Activated CD8-positive, alpha-beta memory T cell treated with anti-CD3 and anti-CD28 coated beads, Interleukin-2, amount 50 U/mL, for 4 hours (primary cell): ENCODE measurements at regions not wholly inside any gene's neighbourhood (a gene's known extent, or its start where the extent isn't known, plus 50 kb on each side); places are given as distances from the start of the nearest gene placed in this dataset.

Experiments
- DNase-seq: peaks from one replicate; pipeline ENCODE4 v3.0.0-alpha.2; 2020

GRCh38 chr22:27329131-27329850 lies 472.3 kb downstream of the MN1 start:
- no peak for DNase-seq

- DNase-seq: no peak
Observed at GRCh38 chr22:27329966-27330645, 471.4 kb downstream of the MN1 start.

DNA sequence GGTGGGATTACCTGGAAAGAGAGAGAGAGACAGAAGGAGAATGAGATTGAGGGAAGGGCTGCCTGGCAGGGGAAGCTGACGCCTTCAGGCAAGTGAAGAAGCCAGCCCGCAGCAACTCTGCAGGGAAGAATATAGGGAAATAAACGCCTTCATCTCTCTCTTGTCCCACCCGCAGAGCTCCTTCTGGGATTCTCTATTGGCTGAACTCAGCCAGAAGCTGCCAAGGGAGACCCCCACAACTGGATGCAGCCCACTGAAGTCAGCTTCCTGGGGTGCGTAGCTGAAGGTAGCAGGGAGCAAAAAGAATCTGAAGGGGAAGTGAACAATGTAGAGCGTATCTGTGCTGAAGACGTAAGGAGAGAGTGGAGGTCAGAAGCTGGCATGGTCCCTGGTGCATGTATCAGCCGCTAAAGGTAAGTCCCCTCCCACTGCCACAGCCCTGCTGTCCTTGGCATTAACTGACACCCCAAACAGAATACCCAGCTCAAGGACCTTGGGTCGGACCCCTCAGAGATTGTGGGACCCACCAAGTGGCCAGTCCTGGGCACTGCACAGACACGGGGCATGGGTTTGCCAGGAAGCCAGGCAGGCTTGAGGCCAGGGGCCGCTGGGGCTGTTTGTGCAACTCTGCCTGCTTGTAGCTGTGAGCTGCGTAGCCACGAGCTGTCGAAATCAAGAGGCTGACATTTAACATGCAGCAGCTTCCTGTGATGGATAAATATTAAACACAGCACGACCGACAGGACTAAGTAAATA lies 469.9 kb downstream of the MN1 start:
- no peak for DNase-seq

DNA sequence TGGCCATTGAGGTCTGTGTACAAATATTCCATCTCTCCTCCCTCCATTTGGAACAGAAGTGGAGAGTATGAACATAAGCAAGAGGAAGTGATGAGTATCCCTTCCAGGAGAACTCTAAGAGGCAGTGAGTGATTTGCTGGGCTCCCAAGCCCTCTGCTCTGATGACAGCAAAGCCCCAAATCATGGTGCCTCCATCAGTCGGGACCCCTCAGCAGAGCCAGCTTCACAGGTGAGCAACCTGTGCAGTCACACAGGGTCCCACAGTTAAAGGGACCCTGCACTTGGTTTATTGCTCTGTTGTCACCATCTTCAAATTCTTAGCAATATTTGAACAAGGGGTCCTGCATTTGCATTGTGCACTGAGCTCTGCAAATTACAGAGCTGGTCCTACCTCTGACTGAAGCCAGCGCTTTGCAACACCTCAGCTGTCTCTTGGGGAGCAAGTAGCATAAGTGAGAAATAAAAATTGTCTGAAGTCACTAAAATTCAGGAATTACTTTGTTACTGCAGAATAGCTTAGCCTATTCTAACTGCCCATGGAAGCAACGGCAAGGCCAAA lies 466.4 kb downstream of the MN1 start:
- no peak for DNase-seq

DNA sequence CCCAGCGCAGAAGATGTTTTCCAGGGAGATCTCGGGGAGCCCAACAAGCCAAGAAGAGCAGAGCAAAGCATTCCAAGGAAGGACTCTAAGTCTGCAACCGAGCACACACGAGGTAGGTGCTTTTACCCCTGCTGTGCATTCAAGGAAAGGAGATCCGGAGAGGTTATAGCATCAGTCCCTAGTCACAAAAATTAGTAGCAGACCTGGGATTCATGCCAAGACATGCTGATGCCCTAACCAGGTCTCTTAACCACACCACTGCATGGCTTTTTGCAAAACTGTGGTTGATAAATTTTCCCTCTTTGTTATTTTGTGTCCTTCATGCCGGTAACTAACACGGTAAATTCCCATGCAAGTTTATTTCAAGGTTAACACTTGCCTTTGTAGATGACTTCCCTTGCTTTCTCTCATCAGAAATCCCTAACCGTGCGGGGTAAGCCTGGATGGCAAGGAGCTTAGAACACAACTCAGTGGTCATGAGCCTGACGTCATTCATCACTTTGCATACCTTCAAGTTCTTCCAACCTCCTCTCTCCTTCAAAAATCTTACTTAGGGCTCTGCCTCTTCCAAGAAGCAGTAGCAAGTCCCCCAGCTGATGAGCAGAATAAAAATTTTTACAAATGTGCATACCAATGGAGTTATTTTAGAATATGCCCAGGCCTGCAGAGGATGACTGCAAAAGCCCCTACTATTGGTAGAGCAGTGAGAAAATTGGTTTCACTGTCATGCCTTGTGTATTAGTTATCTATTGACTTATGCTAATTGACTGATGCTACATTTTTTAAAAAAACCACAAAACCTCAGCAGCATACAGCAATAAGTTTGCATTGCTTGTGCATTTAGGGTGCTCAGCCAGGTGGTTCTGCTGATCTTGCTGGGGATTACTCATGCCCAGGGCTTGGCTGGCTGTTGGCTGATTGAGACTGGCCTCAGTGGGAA lies 465.1 kb downstream of the MN1 start:
- DNase-seq: no peak

GRCh38 chr22:27337676-27338075 lies 463.9 kb downstream of the MN1 start:
- DNase-seq: no peak

DNA sequence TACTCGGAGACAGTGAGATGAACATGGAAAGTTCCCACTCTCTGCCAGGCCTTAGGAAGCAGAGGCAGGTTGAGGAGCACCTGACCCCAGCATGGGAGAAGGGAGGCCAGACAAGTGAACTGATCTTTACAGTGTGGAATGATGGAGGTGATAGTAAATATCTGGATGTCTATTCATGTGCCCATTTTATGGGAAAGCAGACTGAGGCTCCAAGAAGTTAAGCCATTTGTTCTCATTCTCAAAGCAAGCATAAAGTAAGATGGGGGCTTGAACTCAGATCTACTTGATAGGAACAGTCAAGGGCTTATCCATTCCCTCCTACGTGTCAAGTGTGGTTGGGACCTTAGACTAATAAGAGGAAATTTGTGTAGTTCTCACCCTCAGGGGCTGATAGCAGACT lies 461.5 kb downstream of the MN1 start:
- DNase-seq: no peak

- no peak for DNase-seq
Observed at GRCh38 chr22:27344546-27344945, 457.0 kb downstream of the MN1 start.

DNA sequence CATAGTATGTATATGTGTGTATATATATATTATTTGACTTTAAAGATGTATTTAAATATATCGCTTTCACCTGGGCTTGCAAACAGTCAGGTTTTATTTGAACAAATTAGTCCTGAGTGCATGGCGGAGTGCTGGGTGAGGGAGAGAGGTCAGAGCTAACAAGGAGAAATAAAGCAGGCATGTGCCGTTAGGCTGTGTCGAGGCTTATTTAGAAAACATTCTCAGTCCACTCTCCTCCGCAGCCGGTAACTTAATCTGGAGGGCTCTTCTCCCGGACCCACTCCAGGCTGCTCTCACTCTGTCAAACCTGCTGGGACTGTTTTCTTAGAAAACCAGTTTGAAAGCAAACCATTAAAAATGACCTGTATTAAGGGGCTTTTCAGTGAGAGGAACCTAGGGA lies 455.9 kb downstream of the MN1 start:
- no peak for DNase-seq

GRCh38 chr22:27347951-27348350 lies 453.6 kb downstream of the MN1 start:
- no peak for DNase-seq

DNA sequence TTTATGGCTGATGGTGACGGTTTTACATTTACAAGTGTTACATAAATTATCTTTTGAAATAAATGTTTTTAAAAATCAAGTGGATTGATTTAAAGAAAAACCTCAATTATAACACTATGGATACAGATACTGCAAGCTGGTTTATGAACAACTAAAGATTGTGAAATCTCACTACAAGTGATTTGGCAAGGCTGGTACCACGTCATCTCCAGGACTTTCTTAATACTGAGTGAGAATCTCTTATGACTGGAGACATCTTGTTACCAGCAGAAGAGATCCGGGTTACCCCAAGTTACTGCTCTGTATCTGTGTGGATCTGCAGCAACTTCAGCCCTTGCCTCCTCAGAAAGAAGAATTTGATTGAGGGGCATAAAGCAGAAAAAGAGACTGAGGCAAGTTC lies 452.9 kb downstream of the MN1 start:
- DNase-seq: no peak

DNA sequence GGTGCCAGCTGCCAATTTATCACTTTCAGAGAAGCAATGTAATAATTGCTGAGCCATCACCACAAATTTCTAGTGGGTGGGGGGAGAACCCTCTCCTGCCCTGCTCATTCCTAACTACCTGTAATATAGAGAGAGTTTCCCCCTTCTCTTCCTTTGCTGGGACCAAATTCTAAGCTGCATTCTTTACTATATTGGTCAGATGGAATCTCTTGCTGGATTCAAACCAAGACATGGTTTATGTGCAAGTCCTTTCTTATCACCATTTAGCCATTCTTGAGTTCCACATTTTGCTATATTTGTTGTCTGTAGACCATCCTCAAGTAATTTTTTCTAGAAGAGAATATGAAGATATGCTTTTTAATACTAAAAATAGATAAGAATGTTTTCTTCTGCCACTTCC lies 452.1 kb downstream of the MN1 start:
- DNase-seq: no peak

DNA sequence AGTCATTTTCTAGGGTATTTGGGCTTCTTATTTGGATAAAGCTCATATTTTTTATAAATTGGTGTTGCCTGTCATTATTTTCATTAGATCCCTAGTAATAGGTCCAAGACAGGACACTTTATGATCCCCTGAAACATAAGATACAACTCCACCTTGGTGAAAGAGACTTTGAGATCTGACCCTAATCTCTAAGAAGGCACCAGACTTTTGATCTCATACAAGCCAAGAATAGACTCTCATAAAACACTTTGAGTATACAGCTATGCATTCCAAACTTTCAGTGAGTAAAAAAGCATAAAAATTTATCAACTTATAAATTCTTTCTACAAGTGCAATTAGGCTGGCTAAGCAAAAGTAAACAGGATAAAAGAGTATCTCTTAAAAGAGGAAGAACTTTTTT lies 451.2 kb downstream of the MN1 start:
- DNase-seq: no peak

- DNase-seq: no peak
Observed at GRCh38 chr22:27352426-27352825, 449.1 kb downstream of the MN1 start.

DNA sequence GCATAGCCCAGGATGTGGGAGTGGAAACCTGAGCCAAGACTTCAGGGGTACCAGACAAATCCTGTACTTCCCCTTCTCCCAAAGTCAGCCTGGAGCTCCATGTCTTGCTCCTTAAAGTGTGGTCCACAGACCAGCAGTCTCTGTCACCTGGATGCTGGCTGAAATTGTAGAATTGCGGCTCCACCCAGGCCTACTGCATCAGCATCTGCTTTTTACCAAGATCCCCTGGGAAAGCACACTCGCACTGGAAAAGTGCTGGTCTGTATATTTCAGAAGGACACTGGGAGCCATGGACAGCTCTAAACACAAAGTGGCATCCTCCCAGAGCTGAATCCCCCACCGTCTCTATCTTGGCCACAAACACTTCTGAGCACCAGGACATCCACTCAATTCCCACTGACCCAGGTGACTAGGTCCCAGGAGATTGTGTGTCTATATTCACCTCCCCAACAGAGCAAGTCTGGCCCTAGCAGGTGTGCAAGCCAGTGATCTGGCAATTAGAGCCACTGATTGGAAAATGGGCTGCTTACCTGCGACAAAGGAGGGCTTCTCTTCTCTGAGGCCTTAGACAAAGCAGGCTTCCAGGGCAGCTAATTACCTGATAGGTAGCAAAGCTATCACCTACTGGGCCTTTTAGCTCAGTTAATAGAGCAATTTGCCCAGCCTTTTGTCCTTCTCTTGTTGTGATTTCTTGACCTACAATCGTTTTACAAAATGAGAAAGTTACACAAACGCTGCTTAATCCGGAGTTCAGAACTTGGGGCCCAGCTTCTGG lies 443.3 kb downstream of the MN1 start:
- no peak for DNase-seq

DNA sequence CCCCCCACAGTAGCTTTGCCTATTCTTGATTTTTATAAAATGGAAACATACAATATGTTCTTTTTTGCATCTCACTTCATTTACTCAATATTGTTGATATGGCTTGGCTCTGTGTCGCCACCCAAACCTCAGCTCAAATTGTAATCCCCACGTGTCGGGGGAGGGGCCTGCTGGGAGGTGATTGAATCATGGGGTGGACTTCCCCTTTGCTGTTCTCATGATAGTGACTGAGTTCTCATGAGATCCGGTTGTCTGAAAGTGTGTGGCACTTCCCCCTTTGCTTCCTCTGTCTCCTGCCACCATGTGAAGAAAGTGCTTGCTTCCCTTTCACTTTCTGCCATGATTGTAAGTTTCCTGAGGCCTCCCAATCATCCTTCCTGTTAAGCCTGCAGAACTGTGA lies 431.3 kb downstream of the MN1 start:
- DNase-seq: no peak

DNA sequence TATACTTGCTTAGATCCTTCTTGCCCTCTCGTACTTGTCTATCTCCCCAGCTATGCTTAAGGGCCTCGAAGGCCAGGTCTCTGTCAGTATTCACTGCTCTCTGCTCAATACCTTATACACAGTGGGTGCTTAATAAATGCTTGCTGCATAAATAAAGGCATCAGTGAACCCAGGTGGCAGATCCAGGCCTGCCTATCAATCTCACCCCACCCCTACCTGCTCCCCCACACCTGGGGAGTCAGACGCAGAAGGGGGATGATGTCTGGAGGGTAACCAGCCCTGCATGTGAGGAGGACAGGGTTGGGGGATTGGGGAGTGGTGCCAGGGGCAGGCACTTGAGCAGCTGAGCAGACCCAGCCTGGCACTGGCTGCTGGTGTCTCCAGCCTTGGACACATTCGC lies 430.6 kb downstream of the MN1 start:
- DNase-seq: no peak

- DNase-seq: no peak
Observed at GRCh38 chr22:27372364-27372763, 429.2 kb downstream of the MN1 start.

DNA sequence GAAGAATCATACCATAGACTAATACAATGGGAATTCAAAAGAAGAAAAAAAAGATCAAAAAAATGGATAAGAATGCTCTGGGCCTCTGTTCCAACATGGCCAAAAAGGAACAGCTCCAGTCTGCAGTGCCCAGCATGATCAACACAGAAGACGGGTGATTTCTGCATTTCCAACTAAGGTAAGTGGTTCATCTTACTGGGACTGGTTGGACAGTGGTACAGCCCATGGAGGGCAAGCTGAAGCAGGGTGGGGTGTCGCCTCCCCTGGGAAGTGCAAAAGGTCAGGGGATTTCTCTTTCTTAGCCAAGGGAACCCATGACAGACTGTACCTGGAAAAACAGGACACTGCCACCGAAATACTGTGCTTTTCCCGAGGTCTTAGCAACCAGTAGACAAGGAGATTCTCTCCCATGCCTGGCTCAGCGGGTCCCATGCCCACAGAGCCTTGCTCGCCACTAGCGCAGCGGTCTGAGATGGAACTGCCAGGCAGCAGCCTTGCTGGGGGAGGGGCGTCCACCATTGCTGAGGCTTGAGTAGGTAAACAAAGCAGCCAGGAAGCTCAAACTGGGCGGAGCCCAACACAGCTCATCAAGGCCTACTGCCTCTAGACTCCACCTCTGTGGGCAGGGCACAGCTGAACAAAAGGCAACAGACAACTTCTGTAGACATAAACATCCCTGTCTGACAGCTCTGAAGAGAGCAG lies 428.4 kb downstream of the MN1 start:
- DNase-seq: no peak

DNA sequence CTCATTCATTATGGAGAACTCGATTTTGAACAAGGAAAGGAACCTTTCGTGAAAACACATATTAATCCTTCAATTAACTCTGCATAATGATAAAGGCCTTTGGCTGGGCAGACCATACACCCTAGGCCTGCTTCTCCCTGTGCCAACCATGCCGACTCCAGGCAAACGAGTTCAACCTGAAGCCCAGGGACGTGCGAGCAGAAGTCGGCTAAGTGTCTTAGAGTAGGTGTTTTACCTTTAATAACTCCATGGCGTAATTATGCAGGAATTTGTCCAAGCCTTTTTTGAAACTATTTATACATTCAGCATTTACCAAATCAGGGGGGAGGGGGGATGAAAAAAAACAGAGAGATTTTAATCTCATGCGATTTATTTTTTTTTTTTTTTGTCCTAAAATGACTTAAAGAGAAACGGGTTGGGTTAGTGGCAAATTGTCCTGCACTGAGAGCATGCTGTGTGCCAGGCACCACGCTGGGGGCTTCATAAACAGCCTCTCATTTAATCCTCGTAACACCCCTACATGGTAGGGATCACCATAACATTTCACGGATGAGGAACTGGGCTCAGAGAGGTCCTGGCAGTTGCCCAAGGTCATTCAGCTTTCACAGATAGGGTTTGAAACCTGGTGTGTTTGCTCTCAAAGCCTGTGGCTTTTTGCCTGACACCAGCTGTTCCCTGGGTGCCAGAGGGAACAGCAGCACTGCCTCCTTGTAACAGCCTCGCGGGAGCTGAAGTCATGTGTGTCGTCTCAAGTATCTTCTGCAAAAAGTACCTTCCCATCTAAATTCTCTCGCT lies 423.9 kb downstream of the MN1 start:
- DNase-seq: no peak
